EH (cell line): ENCODE measurements at regions not wholly inside any gene's neighbourhood (a gene's known extent, or its start where the extent isn't known, plus 50 kb on each side); places are given as distances from the start of the nearest gene placed in this dataset.

Experiments
- DNase-seq: peaks from one replicate; pipeline ENCODE4 v3.0.0-alpha.2; 2015; ENCODE audit warnings: low read depth

DNA sequence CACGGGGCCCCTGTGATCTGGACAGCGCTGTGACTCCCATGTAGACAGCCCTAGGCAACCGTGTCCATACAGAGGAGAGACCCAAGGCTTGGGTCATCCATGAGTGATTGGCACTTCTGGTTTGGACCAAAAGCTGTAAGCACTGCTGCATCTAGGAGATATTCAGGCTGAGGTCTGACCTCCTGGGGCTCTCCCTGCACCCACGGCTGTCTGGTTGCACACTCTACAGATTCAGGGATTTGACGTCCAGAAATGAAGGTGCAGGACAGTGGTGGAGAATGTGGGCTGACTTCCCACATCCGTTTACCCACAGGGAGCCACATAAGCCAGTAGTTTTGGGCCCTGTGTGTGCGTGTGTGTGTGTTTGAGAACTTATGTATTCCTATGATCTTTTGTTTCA, 76.2 kb upstream of the ARHGEF7 start:
- DNase-seq, result no peak

DNA sequence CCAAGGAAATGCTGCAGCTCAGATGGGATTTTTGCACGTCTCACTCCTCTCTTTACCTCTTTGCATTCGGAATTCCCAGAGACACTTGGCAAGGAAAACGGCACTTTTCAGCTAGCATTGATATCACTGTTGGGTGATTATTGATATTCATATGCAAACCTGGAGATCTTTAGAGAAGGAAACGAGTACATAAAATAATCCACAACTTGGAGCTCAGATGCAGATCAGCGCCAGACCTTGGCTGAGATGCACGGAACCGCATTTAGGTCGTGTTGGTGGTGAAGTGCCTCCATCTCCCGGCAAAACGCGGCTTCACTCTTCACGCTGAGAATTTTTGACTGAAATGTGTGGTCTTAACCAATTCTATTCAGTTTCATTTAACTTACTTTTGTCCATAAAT, 77.2 kb upstream of the ARHGEF7 start:
- DNase-seq, result no peak

GRCh38 chr13:111036665-111037064, 78.4 kb upstream of the ARHGEF7 start:
- DNase-seq, result no peak

DNA sequence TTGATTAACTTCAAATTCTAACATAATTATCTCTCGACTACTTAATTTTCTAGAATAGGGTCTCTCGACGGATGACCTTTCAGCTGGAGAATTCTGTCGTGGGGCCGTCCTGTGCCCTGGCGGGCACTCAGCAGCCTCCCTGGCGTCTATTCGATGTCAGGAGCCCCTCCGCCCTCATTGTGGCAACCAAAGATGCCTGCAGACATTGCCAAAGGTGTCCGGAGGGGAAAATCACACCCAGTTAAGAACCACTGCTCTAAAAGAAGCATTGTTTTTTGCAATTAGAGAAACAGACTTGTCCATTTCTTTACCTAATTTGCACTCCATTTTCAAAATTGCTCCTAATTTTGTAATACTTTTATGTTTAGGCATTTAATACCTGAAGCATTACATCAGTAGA, 79.2 kb upstream of the ARHGEF7 start:
- DNase-seq, result no peak

DNA sequence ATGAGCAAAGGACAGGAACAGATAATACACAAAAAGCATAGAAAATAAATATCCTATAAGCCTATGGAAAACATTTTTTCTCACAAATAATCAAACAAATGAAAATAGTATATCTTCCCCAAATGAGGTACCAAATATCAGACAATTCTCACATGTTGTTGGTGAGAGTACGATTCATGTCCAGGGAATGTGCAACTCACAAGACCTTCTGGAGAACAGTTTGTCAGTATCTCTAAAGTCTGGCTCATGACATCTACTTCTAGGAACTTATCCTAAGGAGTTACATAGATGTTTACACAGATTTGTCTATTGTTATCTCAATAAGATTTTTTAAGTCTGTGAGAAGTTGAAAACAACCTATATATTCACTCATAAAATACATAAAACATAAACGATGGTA, 80.3 kb upstream of the ARHGEF7 start:
- DNase-seq, result peak; percentile 44

DNA sequence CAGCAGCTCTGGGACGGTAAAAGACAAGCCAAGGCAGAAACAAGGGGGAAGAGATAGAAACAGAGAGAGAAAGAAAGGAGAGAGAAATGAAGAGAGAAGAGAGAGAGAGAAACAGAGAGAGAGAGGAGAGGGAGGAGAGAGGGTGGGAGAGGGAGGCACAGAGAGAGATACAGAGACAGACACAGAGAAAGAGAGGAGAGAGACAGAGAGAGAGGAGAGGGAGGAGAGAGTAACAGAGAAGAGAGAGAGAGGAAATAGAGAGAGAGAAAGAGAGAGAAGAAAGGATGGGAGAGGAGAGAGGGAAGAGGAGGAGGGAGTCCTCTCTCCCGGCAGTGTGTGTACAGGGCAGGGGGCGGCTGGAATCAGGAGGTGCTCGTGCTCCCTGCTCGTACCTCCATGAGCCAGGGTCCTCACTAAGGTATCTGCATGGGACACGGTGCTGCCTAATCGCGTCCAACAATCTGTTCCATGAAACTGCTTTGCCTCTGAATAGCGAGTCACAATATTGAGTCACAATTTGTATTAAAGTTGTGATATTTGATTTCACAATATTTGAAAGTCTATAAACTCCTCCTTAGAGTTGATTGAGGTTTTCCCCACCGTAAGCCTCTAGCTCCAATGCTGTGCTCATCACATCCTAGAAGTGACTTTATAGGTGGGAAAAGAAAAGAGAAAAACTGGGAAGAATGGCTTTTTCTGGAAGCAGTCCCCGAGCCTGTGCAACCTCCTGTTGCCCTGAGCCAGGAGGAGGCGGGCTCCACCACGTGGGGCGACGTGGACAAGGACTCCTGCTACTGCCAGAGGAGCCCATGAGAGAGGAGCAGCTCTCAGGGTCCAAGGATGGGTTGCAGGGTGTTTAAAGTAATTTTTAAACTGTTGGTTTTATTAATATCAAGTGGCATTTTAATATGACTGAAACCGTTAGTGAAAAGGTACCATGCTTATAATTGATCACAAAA, 81.7 kb upstream of the ARHGEF7 start:
- DNase-seq, result peak; percentile 19

DNA sequence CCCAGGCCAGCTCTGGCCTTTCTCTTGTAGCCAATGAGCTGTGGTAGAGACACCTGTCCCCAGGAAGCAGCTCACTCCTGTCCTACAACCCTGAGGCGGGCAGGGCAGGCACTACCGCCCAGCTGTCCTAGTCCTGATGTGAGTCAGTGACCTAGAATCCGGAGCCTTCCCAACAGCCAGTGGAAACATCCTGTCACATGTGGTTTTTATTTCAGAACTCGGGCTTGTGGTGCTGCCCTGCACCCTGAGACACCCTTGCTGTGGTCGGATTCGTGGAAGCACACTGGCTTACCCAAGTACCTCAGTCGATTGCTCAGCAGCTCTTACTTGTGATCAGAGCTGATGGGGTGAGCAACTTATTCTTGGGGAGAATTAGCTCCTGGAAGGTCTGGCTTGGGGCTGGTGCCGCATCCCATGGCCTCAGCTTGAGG, 83.6 kb upstream of the ARHGEF7 start:
- DNase-seq, result peak; percentile 91

DNA sequence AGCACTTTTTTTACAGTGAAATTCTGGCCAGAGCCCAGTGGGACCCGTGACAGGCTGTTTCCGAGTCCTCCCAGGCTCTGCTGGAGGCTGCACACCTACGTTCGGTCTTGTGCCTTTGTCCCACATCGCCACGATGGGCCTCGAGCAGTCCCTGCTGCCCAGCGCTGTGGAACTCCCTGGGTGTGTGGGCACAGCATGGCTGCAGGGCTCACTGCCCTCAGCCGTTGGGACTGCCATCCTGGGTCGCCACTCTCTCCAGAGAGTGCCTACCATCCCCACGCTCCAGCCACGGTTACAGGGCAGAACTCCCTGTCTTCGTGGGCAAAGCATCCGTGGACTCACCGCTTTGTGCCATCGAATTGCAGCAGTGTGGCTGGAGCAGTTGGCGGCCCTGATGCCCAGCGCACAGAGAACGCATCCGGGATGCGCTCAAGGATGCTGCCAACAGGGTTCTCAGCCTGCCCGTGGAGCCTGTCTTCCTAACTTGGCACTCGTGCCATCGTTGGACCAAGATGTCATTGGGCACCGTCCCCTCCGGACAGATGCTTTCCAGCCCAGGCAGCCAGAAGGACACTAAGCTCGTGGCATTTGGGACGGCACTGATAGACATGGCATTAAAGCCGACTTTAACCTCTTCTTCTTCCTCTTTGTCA, 85.0 kb upstream of the ARHGEF7 start:
- no peak for DNase-seq

GRCh38 chr13:111027458-111028439, 87.4 kb upstream of the ARHGEF7 start:
- peak; percentile 10 for DNase-seq

DNA sequence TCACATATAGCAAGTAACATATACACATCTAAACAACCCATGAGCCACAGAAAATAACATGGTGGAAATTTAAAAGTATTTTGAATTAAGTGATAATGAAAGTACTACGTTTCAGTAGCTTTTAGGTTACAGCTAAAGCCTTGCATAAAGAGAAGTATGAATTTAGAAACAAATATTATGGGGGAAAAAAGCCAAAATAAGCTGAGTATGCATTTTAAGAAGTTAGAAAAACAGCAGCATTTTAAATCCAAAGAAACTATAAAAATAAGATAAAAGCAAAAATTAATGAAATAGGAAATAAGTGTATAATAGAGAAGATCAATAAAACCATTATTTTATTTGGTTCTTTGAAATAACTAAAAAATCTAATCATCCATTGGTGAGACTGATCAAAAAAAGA, 89.8 kb upstream of the ARHGEF7 start:
- no peak for DNase-seq

DNA sequence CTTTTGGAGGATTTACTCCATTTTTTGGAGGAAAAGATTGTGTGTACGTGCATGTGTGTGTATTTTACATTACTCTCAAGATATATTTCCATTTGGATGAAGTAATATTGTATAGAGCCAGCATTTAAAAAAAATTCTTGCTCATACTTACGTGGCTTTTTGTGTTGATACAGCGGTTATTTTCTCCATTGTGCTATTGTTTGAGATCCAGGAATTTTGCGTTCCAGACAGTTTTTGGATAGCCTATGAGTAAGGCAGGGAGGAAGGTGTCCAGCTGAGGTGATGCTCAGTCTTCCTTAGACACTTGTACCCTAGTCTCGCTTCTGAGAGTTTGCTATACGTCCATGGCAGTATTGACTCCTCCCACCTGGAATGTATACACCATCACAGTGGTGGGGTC, 92.2 kb upstream of the ARHGEF7 start:
- no peak for DNase-seq

- no peak for DNase-seq
Measured at GRCh38 chr13:111022241-111022640, 92.9 kb upstream of the ARHGEF7 start.

DNA sequence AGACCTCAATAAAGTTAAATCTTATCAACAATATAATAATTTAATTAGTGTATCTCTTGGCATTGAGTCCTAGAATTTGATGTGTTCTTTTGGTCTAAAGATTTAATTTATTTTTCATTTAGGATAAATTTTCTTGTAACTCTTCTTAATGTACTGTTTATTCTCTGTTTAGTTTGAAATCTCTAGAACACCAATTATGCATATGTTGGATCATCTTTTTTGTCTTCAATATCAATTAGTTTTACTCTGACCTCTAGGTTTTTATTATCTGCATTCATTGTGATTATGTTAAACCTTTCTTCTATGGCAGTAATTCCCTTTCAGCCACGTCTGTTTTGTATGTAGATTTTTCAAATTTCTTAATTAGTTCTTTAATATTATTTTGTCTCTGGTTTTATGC, 93.8 kb upstream of the ARHGEF7 start:
- no peak for DNase-seq

GRCh38 chr13:111020546-111020945, 94.6 kb upstream of the ARHGEF7 start:
- DNase-seq, result no peak

GRCh38 chr13:111020021-111020420, 95.1 kb upstream of the ARHGEF7 start:
- no peak for DNase-seq

GRCh38 chr13:111017755-111018459, 97.2 kb upstream of the ARHGEF7 start:
- DNase-seq, result no peak

GRCh38 chr13:111013196-111013595, 98.3 kb upstream of the ANKRD10 start:
- no peak for DNase-seq

- DNase-seq, result no peak
Measured at GRCh38 chr13:111011899-111012298, 97.0 kb upstream of the ANKRD10 start.

DNA sequence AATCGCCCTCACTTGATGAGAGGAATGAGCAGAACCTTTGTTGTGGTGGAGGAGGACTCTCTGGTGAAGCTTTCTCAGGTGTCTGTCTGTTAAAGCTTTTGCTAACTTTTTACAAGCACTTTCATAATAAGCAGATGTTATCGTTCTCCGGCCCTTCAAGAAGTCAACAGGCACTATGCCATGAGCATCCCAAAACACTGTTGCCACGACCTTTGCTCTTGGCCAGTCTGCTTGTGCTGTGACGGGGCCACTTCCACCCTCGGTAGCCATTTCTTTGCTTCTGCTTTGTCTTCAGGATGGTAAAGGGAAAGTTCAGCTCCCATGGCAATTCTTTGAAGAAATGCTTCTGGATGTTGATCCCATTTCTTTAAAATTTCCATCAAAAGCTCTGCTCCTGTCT, 93.5 kb upstream of the ANKRD10 start:
- DNase-seq, result no peak

- DNase-seq, result no peak
Measured at GRCh38 chr13:111007209-111007608, 92.3 kb upstream of the ANKRD10 start.

DNA sequence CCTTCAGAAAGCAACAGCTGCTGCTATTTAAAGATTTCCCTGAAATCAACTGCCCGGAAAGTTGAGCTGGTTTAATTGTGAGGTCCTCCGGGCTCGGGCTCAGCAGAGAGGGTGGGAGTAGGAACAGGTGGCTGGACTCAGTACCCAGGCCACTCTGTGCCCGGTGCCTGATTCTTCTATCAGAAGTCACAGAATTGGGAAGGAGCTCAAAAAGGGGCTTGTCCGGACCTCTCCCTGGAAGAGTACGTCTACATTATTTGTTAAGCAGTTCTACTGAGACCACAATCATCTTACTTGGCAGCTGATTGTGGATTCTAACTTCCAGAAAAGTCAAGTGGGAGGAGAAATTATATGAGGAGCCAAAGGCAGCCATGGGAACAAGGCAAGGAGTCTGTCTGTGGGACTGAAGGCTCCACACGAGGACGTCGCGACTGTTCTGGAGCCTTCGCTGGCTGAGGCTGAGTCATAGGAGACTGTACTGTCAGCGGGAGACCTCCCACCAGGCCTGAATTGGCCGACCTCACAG, 91.7 kb upstream of the ANKRD10 start:
- DNase-seq, result peak; percentile 88
